Gastroesophageal sphincter (tissue), 4 donors: ENCODE measurements at regions not wholly inside any gene's neighbourhood (a gene's known extent, or its start where the extent isn't known, plus 50 kb on each side); places are given as distances from the start of the nearest gene placed in this dataset.

ENCODE experiments used
- ATAC-seq: fragments of 150-250 bp; one replicate; pipeline ENCODE4 v1.9.1; 2016; ENCODE audit warnings: mild to moderate bottlenecking, moderate library complexity
- H3K27ac ChIP-seq, 4 donors: fragments of 200-600 bp; sonication (generic) in 3 of 4; 1 replicate in 3 of 4; 2 replicates in 1 of 4; pipeline ENCODE4 v1.5.1; 2016 to 2019
- H3K27me3 ChIP-seq: fragments of 200-600 bp; sonication (generic); one replicate; pipeline ENCODE4 v1.5.1; 2019
- H3K36me3 ChIP-seq, 2 donors: fragments of 200-600 bp; sonication (generic); one replicate each; pipeline ENCODE4 v1.5.1; 2019; ENCODE audit warnings: control low read depth in 1 of 2
- H3K4me1 ChIP-seq, 3 donors: fragments of 200-600 bp; sonication (generic); 1 replicate in 2 of 3; 2 replicates in 1 of 3; pipeline ENCODE4 v1.5.1; 2016 to 2019; ENCODE audit warnings: control low read depth in 2 of 3
- H3K4me3 ChIP-seq, 2 donors: fragments of 200-600 bp; sonication (generic); one replicate each; pipeline ENCODE4 v1.5.1; 2019; ENCODE audit warnings: mild to moderate bottlenecking in 1 of 2, moderate library complexity in 1 of 2
- H3K9me3 ChIP-seq, 3 donors: fragments of 200-600 bp; sonication (generic); one replicate each; pipeline ENCODE4 v1.5.1; 2017 to 2019; ENCODE audit warnings: control low read depth in 2 of 3
- EP300 ChIP-seq: sonication (generic); formaldehyde crosslinking; IDR thresholded peaks from one replicate; pipeline ENCODE4 v1.6.1; 2017; ENCODE audit warnings: antibody characterized with exemption, mild to moderate bottlenecking
- POLR2A ChIP-seq, 2 donors: fragments of 450-650 bp; IDR thresholded peaks; one replicate each; pipeline ENCODE4 v1.6.1; 2017; ENCODE audit warnings: antibody characterized with exemption in 2 of 2, mild to moderate bottlenecking in 2 of 2, moderate library complexity in 1 of 2
- POLR2AphosphoS5 ChIP-seq: sonication (generic); formaldehyde crosslinking; IDR thresholded peaks from one replicate; pipeline ENCODE4 v1.6.1; 2017; ENCODE audit warnings: antibody characterized with exemption
- WGBS, 2 donors: methylation state at CpG; one replicate each; pipeline ENCODE4 v1.1.5; 2018; ENCODE audit warnings: low coverage in 1 of 2; 5-methylcytosine and 5-hydroxymethylcytosine counted together
- TF ChIP-seq, protein P1 (sequence below), 4 experiments: fragments of 200-600 bp in 2 of 4; fragments of 450-650 bp in 2 of 4; sonication (generic) in 1 of 4; IDR thresholded peaks; one replicate each; pipeline ENCODE4 v1.5.1; 2017 to 2019; ENCODE audit warnings: antibody characterized with exemption in 4 of 4, mild to moderate bottlenecking in 2 of 4, moderate library complexity in 2 of 4

DNA sequence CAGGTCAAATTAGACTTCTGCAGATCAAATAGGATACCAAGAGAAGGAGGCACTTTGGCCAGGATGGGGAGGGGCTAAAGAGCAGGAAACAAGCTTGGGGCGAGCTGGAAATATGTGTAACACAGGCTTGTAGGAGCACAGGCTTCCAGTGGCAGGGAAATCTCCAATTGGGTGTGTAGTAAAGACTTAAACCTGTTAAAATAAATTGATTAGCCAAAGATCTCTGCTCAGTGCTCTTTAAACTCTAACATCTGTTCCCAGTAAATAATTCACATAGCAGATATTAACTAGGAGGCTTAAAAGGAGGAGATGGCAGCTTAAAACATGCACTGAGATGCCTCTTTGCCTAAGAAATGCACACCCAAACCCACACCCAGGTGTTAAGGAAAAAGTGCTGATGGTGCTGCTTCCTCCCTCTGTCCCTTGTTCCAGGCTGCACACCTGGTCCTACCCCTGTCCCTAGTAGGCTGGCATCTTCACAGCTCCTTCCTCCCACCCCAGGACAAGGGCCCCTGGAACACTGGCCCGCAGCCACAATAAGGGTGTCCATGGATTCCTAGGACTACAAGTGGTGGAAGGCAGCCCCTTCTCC, 93.5 kb upstream of the MLN start:
- no peak for TF ChIP-seq POLR2A (IDR thresholded peaks at IDR 0.05)
- no peak for ATAC-seq
- H3K4me3 ChIP-seq = no peak overlapping the region
- H3K9me3 ChIP-seq = no peaks in the 10 kb centered on the region
- H3K27ac ChIP-seq = no peak overlapping the region
- 53 to 80% methylated on average over 1 to 2 of the region's 2 CpGs for WGBS, 2 donors
- peaks cover 13% of the 10 kb centered on the region for H3K27me3 ChIP-seq
- peaks cover 0 to 17% (median 0%) of the 10 kb centered on the region in 3 donors for H3K4me1 ChIP-seq
- no peaks in the 10 kb centered on the region for H3K36me3 ChIP-seq

DNA sequence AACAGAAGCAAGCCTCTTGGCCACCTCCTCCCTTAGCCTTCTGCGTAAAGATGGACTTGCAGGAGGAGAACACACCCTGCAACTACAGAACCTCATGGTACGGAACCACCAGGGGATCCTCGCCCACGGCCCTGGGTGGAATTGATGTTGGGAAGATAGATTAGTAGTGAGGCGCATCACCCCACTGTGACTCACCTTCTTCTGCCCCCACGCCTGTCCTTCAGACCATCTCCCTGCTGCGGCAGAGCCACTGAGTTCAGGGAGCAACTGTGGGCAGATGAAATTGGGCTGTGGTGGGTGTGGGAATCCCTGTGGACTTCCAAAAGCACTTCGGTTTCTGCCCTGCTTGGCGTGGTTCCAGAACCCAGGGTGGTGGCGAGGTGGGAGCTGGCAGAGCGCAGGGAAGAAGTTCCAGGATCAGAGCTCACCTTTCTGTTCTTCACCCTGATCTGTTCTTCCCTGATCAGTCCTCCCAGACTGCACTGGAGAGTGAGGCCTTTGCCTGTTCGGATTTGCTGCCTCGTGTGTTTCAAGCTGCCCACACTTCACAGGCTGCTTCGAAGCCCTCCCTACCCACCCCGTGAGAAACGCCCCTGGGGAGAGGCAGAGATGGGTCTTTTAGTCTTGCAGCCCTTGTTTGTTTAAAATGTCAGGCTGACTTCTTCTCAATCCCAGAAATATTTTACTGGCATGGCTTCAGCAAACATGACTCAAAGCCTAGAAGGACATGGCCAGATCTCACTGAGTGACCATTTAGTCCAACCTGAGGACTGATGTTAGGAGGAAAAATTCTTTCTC, 92.8 kb upstream of the MLN start:
- no peak for TF ChIP-seq POLR2AphosphoS5
- TF ChIP-seq POLR2A (IDR thresholded peaks at IDR 0.05) = no peak
- TF ChIP-seq, protein P1, sequence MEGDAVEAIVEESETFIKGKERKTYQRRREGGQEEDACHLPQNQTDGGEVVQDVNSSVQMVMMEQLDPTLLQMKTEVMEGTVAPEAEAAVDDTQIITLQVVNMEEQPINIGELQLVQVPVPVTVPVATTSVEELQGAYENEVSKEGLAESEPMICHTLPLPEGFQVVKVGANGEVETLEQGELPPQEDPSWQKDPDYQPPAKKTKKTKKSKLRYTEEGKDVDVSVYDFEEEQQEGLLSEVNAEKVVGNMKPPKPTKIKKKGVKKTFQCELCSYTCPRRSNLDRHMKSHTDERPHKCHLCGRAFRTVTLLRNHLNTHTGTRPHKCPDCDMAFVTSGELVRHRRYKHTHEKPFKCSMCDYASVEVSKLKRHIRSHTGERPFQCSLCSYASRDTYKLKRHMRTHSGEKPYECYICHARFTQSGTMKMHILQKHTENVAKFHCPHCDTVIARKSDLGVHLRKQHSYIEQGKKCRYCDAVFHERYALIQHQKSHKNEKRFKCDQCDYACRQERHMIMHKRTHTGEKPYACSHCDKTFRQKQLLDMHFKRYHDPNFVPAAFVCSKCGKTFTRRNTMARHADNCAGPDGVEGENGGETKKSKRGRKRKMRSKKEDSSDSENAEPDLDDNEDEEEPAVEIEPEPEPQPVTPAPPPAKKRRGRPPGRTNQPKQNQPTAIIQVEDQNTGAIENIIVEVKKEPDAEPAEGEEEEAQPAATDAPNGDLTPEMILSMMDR (IDR thresholded peaks at IDR 0.05) = no peak
- TF ChIP-seq EP300 = no peak
- no peak for ATAC-seq
- 54 to 100% methylated on average over 1 to 7 of the region's 16 CpGs for WGBS, 2 donors

DNA sequence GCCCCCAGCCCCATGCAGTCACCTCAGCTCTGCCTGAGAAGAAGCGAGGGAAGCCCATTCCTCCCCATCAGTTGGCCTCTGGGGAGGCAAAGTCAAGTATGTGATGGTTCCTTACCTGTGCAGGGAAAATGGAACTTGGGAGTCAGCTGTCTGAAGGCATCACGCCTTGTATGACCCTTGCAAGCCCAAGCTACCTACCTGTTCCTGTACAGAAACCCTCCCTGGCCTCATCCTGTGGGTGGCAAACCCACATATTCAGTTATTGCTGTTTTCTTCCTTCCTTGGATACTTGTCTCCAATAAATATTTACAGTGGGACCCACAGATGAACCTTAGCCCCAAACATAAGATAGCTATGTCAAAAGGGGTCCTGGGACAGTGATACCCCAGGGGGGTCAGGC, 92.2 kb upstream of the MLN start:
- WGBS, 2 donors = 80 to 100% methylated on average over 1 of the region's 2 CpGs
- H3K4me1 ChIP-seq = peaks cover 0 to 17% (median 0%) of the 10 kb centered on the region in 3 donors
- H3K36me3 ChIP-seq = no peaks in the 10 kb centered on the region
- H3K9me3 ChIP-seq = no peaks in the 10 kb centered on the region
- H3K4me3 ChIP-seq = no peak overlapping the region
- TF ChIP-seq, protein P1 (IDR thresholded peaks at IDR 0.05) = no peak
- TF ChIP-seq POLR2AphosphoS5 (no peak), POLR2A (IDR thresholded peaks at IDR 0.05) (no peak), EP300 (no peak)
- no peak overlapping the region for H3K27ac ChIP-seq
- ATAC-seq = no peak
- peaks cover 13% of the 10 kb centered on the region for H3K27me3 ChIP-seq

More for the DNA sequence above, 92.8 kb upstream of the MLN start:
- H3K9me3 ChIP-seq = no peaks in the 10 kb centered on the region
- H3K4me1 ChIP-seq = peaks cover 0 to 17% (median 0%) of the 10 kb centered on the region in 3 donors
- no peak overlapping the region for H3K27ac ChIP-seq
- no peak overlapping the region for H3K4me3 ChIP-seq
- H3K36me3 ChIP-seq = no peaks in the 10 kb centered on the region
- H3K27me3 ChIP-seq = peaks cover 13% of the 10 kb centered on the region

DNA sequence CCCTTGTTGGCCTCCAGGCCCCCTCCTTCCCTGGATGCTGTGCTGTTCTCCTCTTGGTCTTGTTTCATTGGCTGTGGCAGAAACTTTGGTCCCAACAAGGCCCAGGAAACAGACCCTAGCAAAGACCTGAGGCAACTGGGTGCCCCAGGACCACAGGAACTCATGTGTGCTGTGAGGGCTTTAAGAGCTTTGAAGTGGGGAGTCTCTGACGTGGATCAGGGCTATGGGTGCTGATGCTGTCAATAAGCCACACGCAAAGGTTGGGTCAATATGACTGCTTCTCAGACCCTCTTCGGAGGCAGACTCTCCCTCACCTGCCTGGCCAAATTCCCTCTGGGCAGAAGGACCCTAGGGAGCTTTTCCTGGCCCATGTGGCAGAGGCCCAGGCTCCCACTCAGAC, 91.5 kb upstream of the MLN start:
- Histone ChIP-seq H3K36me3 (no peaks in the 10 kb centered on the region), H3K27me3 (peaks cover 8% of the 10 kb centered on the region), H3K27ac (no peak overlapping the region), H3K9me3 (no peaks in the 10 kb centered on the region), H3K4me1 (peaks cover 0 to 17% (median 0%) of the 10 kb centered on the region in 3 donors), H3K4me3 (no peak overlapping the region)
- ATAC-seq = no peak
- TF ChIP-seq, protein P1 (IDR thresholded peaks at IDR 0.05) = no peak
- TF ChIP-seq POLR2A (IDR thresholded peaks at IDR 0.05) (no peak), POLR2AphosphoS5 (no peak), EP300 (no peak)
- 92% methylated on average over 2 of the region's 3 CpGs; no CpG with 5 or more reads in 1 of the 2 donors for WGBS, 2 donors

DNA sequence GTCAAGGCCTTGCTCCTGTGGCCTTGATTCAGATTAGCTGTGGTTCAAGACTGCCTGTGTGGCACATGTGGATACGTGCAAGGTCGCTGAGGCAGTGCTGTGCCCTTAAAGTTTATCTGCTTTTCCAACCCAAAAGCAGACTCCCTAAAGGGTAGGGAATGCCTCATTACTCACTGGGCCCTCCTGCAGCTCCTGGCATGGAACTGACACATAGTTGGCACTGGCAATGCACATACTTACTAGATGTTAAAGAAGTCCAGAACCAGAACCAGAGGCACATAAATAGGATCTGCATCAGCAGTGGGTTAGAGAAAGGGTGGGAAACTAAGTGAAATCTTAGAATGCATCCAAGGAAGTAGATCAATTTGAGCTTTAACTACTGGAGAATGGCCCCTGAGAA, 90.6 kb upstream of the MLN start:
- H3K9me3 ChIP-seq = no peaks in the 10 kb centered on the region
- peaks cover 0 to 17% (median 0%) of the 10 kb centered on the region in 3 donors for H3K4me1 ChIP-seq
- H3K36me3 ChIP-seq = no peaks in the 10 kb centered on the region
- no peak for ATAC-seq
- H3K4me3 ChIP-seq = no peak overlapping the region
- H3K27ac ChIP-seq = no peak overlapping the region
- no peaks in the 10 kb centered on the region for H3K27me3 ChIP-seq
- 70% methylated on average over 2 of the region's 2 CpGs; no CpG with 5 or more reads in 1 of the 2 donors for WGBS, 2 donors
- TF ChIP-seq, protein P1 (IDR thresholded peaks at IDR 0.05) = no peak
- TF ChIP-seq POLR2AphosphoS5 (no peak), EP300 (no peak), POLR2A (IDR thresholded peaks at IDR 0.05) (no peak)
